ENCODE measurements at regions not wholly inside any gene's neighbourhood (a gene's known extent, or its start where the extent isn't known, plus 50 kb on each side); places are given as distances from the start of the nearest gene placed in this dataset.

GRCh38 chr13:105758918-105759860 lies 776.3 kb downstream of the EFNB2 start:
- no peaks in the 10 kb centered on the region for H3K4me1 ChIP-seq (replicated peaks in 1 of 2)
- TF ChIP-seq POLR2A (IDR thresholded peaks at IDR 0.05) (no peak), CTCF (IDR thresholded peaks at IDR 0.05) (no peak)
- H3K27me3 ChIP-seq, result no peaks in the 10 kb centered on the region
- no peak overlapping the region for H3K4me3 ChIP-seq
- WGBS, 4 donors, result 78 to 86% (median 78%) methylated on average over 6 of the region's 6 CpGs
- H3K27ac ChIP-seq, result no peak overlapping the region
- no peak for DNase-seq
- H3K36me3 ChIP-seq (replicated peaks in 1 of 2), result no peaks in the 10 kb centered on the region
- intact Hi-C loops (cut with DNase I), result no loop called here
- no peaks in the 10 kb centered on the region for H3K9me3 ChIP-seq (replicated peaks in 1 of 3)

GRCh38 chr13:105740739-105741138 lies 794.7 kb downstream of the EFNB2 start:
- H3K27ac ChIP-seq, result no peak overlapping the region
- no peaks in the 10 kb centered on the region for H3K4me1 ChIP-seq (replicated peaks in 1 of 2)
- no peak overlapping the region for H3K4me3 ChIP-seq
- no peaks in the 10 kb centered on the region for H3K27me3 ChIP-seq
- TF ChIP-seq POLR2A (IDR thresholded peaks at IDR 0.05) (no peak), CTCF (IDR thresholded peaks at IDR 0.05) (no peak)
- WGBS, 4 donors, result 29 to 43% (median 40%) methylated on average over 3 to 6 of the region's 6 CpGs
- no peaks in the 10 kb centered on the region for H3K36me3 ChIP-seq (replicated peaks in 1 of 2)
- intact Hi-C loops (cut with DNase I), result no loop called here
- no peak for DNase-seq
- no peaks in the 10 kb centered on the region for H3K9me3 ChIP-seq (replicated peaks in 1 of 3)

GRCh38 chr13:105737688-105738087 lies 797.8 kb downstream of the EFNB2 start:
- Histone ChIP-seq H3K9me3 (replicated peaks in 1 of 3) (no peaks in the 10 kb centered on the region), H3K4me3 (no peak overlapping the region), H3K27ac (no peak overlapping the region), H3K36me3 (replicated peaks in 1 of 2) (no peaks in the 10 kb centered on the region), H3K4me1 (replicated peaks in 1 of 2) (no peaks in the 10 kb centered on the region), H3K27me3 (no peaks in the 10 kb centered on the region)
- no peak for DNase-seq
- TF ChIP-seq POLR2A (IDR thresholded peaks at IDR 0.05) (no peak), CTCF (IDR thresholded peaks at IDR 0.05) (no peak)
- 79 to 92% (median 91%) methylated on average over 1 of the region's 1 CpG for WGBS, 4 donors
- intact Hi-C loops (cut with DNase I), result no loop called here

- DNase-seq, result no peak
- 50 to 71% (median 63%) methylated on average over 1 of the region's 1 CpG for WGBS, 4 donors
- Histone ChIP-seq H3K36me3 (replicated peaks in 1 of 2) (no peaks in the 10 kb centered on the region), H3K27me3 (no peaks in the 10 kb centered on the region), H3K4me3 (no peak overlapping the region), H3K9me3 (replicated peaks in 1 of 3) (no peaks in the 10 kb centered on the region), H3K4me1 (replicated peaks in 1 of 2) (no peaks in the 10 kb centered on the region), H3K27ac (no peak overlapping the region)
- intact Hi-C loops (cut with DNase I), result no loop called here
- TF ChIP-seq POLR2A (IDR thresholded peaks at IDR 0.05), result no peak
- TF ChIP-seq CTCF (IDR thresholded peaks at IDR 0.05), result no peak
These were observed 800.2 kb downstream of the EFNB2 start for GRCh38 chr13:105735281-105735680.
